ENCODE measurements at regions not wholly inside any gene's neighbourhood (a gene's known extent, or its start where the extent isn't known, plus 50 kb on each side); places are given as distances from the start of the nearest gene placed in this dataset.

GRCh38 chr4:131251321-131251720 lies 1897.8 kb upstream of the PCDH10 start:
- 73% methylated on average over 3 of the region's 3 CpGs for WGBS
- Histone ChIP-seq H3K27ac (replicated peaks in 1 of 4) (no peak overlapping the region), H3K4me3 (no peak overlapping the region), H3K4me1 (no peaks in the 10 kb centered on the region), H3K9me3 (no peaks in the 10 kb centered on the region), H3K36me3 (no peaks in the 10 kb centered on the region), H3K27me3 (no peaks in the 10 kb centered on the region)
- intact Hi-C loops (cut with DNase I) = no loop called here
- no peak for TF ChIP-seq POLR2A (IDR thresholded peaks at IDR 0.05; ENCODE audit: low read depth)
- no peak for TF ChIP-seq EP300 (IDR thresholded peaks at IDR 0.05)
- TF ChIP-seq CTCF (IDR thresholded peaks at IDR 0.05) = no peak
- TF ChIP-seq POLR2AphosphoS5 (IDR thresholded peaks at IDR 0.05) = no peak
- no peak for DNase-seq (ENCODE audit: extremely low spot score)

GRCh38 chr4:131257241-131257640 lies 1891.9 kb upstream of the PCDH10 start:
- Histone ChIP-seq H3K4me3 (no peak overlapping the region), H3K4me1 (no peaks in the 10 kb centered on the region), H3K9me3 (no peaks in the 10 kb centered on the region), H3K36me3 (no peaks in the 10 kb centered on the region), H3K27ac (replicated peaks in 1 of 4) (no peak overlapping the region), H3K27me3 (no peaks in the 10 kb centered on the region)
- WGBS = 76% methylated on average over 2 of the region's 2 CpGs
- no peak for TF ChIP-seq CTCF (IDR thresholded peaks at IDR 0.05)
- TF ChIP-seq EP300 (IDR thresholded peaks at IDR 0.05) = no peak
- no peak for TF ChIP-seq POLR2A (IDR thresholded peaks at IDR 0.05; ENCODE audit: low read depth)
- TF ChIP-seq POLR2AphosphoS5 (IDR thresholded peaks at IDR 0.05) = no peak
- intact Hi-C loops (cut with DNase I) = no loop called here
- DNase-seq (ENCODE audit: extremely low spot score) = no peak

GRCh38 chr4:131258361-131258760 lies 1890.7 kb upstream of the PCDH10 start:
- intact Hi-C loops (cut with DNase I) = no loop called here
- H3K27me3 ChIP-seq = no peaks in the 10 kb centered on the region
- no peaks in the 10 kb centered on the region for H3K9me3 ChIP-seq
- DNase-seq (ENCODE audit: extremely low spot score) = no peak
- no peak overlapping the region for H3K27ac ChIP-seq (replicated peaks in 1 of 4)
- TF ChIP-seq POLR2A (IDR thresholded peaks at IDR 0.05; ENCODE audit: low read depth) (no peak), EP300 (IDR thresholded peaks at IDR 0.05) (no peak), POLR2AphosphoS5 (IDR thresholded peaks at IDR 0.05) (no peak), CTCF (IDR thresholded peaks at IDR 0.05) (no peak)
- no peaks in the 10 kb centered on the region for H3K4me1 ChIP-seq
- H3K4me3 ChIP-seq = no peak overlapping the region
- no peaks in the 10 kb centered on the region for H3K36me3 ChIP-seq
- 64% methylated on average over 2 of the region's 2 CpGs for WGBS

GRCh38 chr4:131288441-131288840 lies 1860.7 kb upstream of the PCDH10 start:
- H3K36me3 ChIP-seq = no peaks in the 10 kb centered on the region
- no peak overlapping the region for H3K4me3 ChIP-seq
- DNase-seq (ENCODE audit: extremely low spot score) = no peak
- no peaks in the 10 kb centered on the region for H3K4me1 ChIP-seq
- peaks cover 0 to 17% (median 0%) of the 10 kb centered on the region in 4 donors for H3K9me3 ChIP-seq
- no peak overlapping the region for H3K27ac ChIP-seq (replicated peaks in 1 of 4)
- H3K27me3 ChIP-seq = no peaks in the 10 kb centered on the region
- TF ChIP-seq EP300 (IDR thresholded peaks at IDR 0.05) = no peak
- no peak for TF ChIP-seq POLR2AphosphoS5 (IDR thresholded peaks at IDR 0.05)
- no peak for TF ChIP-seq CTCF (IDR thresholded peaks at IDR 0.05)
- no peak for TF ChIP-seq POLR2A (IDR thresholded peaks at IDR 0.05; ENCODE audit: low read depth)
- intact Hi-C loops (cut with DNase I) = no loop called here

- Histone ChIP-seq H3K4me1 (no peaks in the 10 kb centered on the region), H3K4me3 (no peak overlapping the region), H3K36me3 (no peaks in the 10 kb centered on the region), H3K9me3 (no peaks in the 10 kb centered on the region), H3K27me3 (no peaks in the 10 kb centered on the region), H3K27ac (replicated peaks in 1 of 4) (no peak overlapping the region)
- WGBS = 95% methylated on average over 1 of the region's 1 CpG
- no peak for DNase-seq (ENCODE audit: extremely low spot score)
- intact Hi-C loops (cut with DNase I) = no loop called here
- TF ChIP-seq POLR2AphosphoS5 (IDR thresholded peaks at IDR 0.05) (no peak), POLR2A (IDR thresholded peaks at IDR 0.05; ENCODE audit: low read depth) (no peak)
Observed at GRCh38 chr4:131296192-131296591, 1852.9 kb upstream of the PCDH10 start.
